ENCODE measurements at regions not wholly inside any gene's neighbourhood (a gene's known extent, or its start where the extent isn't known, plus 50 kb on each side); places are given as distances from the start of the nearest gene placed in this dataset.
"Not testable (repeated sequence)": the region's sequence is repeated elsewhere in the genome, so short reads cannot be mapped to it uniquely, and the experiment has no call there.

DNA sequence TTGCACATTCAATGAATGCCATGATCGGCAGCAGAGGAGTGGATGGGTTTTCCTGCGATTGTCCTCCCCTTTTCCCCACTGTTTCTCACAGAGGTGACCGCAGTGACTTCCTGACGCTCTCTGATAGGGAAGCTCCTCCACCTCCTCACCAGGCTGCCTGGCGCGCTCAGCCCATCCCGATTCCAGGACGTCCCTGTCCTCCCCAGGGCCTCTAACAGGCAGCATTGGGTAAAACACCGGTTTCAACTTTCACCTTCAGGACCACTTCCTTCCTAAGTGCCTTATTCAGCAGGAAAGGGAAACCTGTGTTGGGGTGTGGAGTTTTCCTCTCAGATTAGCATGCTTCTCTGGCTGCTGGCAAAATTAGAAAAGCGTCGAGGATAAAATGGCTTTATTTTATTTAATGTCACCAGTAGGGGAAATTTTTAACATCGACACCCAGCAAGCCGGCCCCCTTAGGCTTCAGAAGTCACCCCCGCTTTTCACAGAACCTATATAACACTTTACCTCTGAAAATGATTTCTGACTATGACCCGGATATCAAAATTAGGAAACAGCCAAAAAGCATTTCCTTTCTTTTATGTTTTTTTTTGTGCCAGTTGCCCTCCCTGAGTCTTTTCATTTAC, 570.4 kb upstream of the GJE1 start:
- DNase-seq, result peak; percentile 16

DNA sequence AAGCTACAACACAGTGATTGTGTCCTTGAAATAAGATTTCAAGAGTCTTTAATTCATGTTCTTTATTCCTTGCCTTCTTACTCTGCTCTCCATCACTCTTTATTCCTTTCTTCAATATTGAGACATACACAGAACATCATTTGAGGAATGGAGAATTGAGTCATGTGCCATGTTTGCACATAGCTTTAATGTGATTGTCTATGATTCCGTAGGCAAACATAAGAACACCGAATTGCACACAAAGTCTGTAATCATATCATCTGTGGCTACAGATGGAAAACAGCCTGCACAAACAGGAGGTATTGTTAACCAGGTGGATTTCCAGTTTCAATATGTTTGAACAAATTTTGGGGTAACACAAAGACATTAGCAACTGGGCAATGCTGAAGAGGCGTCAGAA, 571.6 kb upstream of the GJE1 start:
- no peak for DNase-seq

DNA sequence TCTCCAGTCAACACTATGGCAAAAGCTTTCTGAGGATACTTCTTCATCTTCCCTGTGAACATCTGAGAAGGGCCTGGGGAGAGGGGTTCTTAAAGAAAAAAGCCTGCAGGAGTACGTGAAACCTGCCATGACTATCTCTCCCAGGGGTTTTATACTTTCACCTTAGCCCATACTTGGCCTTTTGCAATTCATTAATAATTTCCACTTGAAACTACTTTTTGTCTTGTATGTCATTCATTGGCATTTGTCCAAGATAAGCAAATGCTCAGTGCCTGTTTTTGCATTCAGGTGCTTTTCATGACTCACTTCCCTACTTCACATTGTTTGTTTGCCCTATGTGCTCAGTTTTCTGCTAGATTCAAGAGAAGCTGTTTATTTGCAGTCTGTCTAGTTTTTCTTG, 580.3 kb upstream of the GJE1 start:
- no peak for DNase-seq

DNA sequence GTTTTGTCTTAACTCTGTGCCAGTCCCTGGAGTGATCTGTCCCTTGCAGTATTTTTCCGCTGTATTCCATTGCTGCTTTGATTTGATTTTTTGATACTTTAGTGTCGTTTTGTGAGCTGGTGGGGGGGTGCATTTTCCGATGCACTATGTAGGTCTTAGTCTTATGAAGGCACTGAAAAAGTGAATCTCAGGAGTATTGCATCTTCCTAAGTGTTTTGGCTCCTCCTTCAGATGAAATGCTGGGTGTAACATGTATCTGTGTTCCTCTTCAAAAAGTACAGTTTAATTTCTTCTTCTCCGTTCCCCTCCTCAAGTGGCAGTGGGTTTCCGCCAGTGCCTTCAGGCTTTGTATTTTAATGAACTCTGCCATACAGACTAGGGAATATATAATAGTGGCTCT, 580.7 kb upstream of the GJE1 start:
- DNase-seq, result no peak

DNA sequence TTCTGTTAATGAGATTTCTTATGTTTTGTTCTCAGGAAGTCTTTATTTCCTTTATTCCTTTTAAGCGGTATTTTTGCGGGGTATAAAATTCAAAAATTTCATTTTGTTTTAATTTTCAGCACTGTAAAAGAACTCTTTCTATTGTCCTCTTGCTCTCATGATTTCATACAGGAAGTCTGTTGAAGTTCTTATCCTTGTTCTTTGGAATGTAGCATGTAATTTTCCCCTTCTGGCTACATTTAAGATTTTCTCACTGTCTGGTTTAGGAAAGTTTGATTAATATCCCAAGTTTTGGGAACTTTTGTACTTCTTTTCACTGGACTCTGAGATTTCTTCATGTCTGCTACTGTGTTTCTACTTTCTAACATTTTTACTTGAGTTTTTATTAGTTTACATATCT, 581.4 kb upstream of the GJE1 start:
- no peak for DNase-seq

DNA sequence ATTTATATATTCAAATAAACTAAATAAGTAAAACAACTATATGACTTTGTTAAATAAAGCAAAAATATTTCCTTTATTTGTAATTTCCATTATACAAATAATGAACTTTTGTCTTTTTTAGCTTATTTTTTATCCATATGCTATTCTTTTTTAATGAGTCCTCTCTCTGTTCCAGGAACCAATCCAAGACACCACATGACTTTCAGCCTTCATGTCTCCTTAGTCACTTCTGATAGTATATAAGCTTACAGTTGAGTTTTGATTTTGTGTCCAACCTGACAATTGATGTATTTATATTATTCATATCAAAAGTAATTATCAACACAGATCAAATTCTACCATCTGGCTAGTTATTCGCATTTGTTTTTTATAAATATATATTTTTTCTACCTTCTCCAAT, 582.3 kb upstream of the GJE1 start:
- no peak for DNase-seq

DNA sequence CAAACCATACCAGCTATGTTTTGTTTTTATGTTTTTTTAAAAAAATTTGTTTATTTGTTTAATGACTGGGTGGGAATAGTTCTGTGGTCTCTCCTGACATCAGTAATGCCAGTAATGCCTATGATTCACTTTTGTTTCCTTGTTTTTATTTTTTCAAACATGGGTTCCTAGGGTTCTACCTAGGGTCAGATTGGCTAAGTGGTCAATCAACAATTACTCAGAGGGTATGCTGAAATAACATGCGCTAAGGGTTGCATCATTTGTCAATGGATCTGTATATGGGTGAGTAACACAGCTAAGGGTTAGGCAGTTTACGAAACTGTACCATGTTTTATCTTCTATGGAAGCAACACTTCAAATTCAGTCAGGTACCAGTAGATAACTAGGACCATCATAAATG, 583.8 kb upstream of the GJE1 start:
- DNase-seq, result no peak

DNA sequence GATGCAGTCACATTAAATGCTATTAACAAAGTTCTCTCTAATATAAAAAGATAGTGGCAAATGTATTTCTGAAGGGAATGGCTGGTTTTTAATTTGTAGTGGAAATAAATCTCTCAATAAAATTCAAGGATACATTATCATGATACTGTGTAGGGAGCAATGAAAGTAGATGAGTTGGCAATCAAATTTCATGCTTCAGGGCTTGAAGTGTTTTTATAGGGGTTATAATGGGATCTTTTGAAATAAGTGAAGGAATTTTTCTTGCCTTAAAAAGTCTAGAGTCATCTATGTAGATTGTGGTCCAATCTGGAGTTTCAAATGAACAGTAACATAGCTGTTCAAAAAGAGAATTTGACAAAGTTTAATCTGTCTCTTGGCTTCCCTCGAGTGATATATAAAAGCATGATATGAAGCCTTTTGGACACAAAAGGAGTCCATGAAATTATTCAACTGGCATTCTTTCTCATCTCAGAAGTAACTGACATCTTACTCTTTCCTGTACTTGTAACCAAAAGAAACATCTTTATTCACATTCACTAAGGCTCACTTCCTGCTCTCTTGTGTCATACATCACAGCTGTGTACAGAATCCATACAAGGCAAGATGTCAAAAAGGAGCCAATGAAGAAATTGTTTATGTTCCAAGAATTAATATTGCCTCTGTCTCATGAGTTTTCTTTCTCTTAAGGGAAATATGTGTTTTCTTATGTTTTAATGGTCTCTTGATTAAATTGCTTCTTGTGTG, 591.0 kb upstream of the GJE1 start:
- no peak for DNase-seq

DNA sequence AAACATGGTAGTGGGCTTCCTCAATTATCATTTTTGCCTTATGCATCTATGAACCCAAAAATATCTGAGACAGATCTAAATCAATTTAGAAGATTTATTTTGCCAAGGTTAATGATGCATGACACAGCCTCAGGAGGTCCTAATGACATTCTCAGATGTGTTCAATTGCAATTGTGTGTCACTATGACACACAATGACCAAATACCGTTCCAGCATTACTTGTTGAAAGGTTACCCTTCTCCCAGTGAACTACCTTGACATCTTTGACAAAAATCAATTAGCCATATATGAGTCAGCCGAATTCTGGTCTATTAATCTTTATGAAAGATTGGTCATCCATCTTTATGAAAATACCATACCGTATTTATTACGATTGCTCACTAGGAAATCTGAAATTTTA, 592.5 kb upstream of the GJE1 start:
- DNase-seq, result no peak

DNA sequence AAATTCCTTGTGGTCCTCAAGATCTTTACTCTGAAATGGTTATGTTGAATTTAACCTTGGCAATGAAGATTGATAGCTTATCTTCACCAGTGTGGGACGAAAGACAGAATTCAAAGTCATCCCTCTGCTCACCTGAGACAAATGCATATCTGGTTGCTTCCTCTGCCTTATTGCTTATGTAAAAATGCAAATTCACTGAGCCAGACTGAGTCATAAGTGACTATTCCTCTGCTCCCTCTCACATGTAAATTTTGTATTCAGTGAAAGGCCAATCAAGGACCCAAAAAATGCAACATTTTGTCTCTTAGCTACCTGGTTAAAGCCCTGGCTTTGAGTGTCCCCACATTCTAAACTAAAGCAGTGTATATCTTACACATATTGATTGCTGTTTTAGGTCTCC, 593.1 kb upstream of the GJE1 start:
- DNase-seq, result no peak

DNA sequence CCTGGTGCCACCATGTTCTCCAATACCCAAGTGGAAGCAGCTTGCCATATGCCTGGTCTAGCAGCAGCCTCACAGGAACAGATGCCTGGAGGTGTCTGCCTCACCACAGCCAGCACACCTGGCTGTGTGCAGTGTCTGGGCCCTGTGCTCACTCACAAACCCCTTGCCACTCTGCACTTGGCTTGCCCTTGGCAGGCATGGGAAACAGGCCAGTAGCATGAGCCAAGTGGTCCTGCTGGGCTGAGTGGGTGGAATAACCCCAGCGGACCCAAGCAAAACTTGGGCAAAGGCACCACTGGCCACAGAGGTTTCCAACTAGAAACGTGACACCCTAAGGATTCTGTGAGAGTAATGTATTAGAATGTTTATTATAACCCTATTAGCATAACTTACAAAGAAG, 600.5 kb upstream of the GJE1 start:
- no peak for DNase-seq

DNA sequence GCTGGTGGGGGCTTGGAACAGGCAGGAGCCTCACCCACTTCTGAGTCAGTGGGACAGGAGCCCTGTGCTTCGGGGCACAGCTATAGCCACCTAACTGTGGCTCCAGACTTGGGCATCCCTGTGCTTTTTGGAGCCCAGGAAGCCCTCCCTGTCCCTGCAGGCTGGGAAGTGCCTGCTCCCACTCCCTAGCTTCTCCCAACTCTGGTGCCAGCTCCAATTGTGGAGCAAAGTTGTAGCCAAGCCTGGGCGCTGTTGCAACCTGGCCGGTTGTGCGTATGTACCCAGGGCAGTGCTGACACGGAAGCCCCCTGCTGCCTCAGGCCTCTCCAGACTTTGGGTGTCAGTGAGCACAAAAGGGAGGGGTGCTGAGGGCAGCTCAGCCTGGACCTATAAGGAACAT, 601.7 kb upstream of the GJE1 start:
- DNase-seq, result no peak

DNA sequence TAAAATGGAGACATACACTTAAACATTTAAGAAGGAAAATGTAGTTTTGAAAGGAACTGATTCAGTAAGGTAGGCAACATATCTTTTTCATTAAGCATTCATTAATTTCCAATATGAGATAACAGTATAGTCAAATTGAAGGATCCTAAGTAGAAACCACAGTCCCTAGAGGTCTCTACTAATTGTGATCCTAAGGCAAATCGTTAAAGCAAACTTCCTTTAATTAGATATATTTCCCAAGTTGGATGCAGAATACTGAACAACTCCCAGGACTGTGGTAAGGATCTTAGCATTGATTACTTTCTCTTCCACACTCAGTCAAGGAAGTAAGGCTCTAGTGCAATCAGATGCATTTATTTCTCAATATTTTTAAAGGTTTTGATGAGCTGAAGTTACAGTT, 604.1 kb upstream of the GJE1 start:
- DNase-seq, result no peak

DNA sequence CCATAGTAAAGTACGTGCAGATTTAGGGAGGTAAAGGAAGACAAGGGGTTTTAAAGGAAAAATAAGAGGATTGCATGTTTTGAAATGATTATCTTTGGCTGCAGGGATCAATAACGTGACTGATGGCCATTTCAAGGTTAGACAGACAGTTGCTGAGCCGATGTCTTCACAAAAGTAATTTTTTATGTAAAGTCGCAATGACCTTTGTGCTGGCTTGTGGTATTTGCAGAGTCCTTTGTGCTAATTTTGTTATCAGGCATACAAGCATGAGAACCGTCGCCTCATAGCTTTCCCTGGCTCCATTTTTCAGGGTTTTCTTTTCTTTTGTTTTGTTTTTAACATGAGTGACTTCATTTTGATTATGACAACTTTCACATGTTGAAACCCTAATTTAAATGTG, 605.7 kb upstream of the GJE1 start:
- DNase-seq, result no peak

DNA sequence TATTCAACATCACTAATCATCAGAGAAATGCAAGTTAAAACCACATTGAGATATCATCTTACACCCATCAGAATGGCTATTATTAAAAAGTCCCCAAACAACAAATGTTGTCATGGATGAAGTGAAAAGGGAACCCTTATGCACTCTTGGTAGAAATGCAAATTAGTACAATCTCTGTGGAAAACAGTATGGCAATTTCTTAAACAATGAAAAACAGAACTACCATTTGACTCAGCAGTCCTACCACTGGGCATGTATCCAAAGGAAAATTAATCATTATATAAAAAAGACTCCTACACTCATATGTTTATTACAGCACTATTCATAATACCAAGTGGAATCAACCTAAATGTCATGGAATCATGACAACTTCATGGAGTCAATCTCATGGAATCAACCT, 611.3 kb upstream of the GJE1 start:
- DNase-seq, result no peak

DNA sequence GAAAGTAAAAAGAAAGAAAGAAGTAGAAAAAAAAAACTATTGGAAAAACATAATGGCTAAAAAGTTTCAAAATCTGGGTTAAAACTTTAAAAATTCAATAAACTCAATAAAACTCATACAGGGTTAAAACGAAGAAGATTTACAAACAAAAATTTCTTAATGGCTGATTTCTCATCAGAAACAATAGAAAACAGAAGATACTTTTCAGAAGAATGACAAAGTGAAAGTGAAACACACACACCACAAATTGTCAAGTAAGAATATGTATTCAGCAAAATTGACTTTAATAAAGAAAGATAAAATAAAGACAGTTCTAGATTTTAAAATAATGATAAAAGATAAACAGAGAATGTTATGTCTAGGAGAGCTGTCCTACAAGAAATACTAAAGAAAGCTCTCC, 618.9 kb upstream of the GJE1 start:
- no peak for DNase-seq

DNA sequence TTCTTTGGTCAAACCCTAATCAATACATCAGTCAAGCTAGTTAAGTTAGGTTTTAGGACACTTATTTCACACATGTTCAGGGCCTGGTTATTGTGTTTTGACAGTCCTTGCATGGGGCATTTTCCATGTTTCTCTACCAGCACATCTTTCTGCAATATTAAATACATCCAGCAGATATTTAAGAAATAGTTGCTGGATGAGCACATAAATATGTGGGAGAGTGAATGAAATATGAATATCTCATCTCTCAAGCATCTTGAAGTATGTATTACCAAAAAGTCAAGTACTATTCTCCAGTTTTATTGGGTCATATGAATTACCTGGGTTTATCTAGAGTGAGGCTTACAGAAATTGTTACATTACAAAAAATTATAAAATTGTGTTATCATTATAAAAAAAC, 621.9 kb upstream of the GJE1 start:
- no peak for DNase-seq

DNA sequence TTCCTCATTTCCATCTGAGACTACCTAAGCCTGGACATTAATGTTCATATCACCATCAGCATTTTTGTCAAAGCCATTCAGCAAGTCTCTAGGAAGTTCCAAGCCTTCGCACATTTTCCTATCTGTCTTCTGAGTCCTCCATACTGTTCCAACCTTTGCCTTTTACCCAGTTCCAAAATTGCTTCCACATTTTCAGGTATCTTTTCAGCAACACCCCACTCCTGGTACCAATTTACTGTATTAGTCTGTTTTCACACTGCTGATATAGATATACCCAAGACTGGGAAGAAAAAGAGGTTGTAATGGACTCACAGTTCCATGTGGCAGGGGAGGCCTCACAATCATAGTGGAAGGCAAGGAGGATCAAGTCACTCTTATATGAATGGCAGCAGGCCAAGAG, 626.7 kb upstream of the GJE1 start:
- DNase-seq, result not testable (repeated sequence)

DNA sequence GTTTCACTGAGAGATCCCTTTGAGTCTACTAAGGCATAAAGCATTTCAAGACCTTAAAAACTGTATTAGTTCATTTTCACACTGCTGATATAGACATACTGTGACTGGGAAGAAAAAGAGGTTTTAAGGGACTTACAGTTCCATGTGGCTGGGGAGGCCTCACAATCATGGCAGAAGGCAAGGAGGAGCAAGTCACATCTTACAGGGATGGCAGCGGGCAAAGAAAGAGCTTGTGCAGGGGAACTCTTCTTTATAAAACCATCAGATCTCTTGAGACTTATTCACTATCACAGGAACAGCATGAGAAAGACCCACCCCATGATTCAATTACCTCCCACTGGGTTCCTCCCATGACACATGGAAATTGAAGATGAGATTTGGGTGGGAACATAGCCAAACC, 628.4 kb upstream of the GJE1 start:
- DNase-seq, result not testable (repeated sequence)

DNA sequence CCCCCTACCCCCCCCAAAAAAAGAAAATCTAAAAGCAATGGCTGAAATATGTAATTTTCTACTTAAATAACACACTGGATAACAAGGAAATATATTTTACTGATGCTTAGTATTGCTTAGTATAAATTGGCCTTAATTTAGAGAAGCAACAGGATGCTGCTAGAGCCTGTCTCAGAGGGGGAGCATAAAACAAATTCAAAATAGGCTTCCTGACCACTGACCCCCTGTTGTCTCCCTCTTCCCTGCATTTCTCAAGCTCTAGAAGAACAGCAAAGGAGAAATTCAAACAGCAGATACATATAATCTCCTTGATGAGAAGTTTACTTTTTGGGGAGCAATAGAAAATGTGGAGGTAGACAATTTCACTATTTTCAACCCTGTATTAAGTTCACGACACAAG, 631.1 kb upstream of the GJE1 start:
- no peak for DNase-seq

DNA sequence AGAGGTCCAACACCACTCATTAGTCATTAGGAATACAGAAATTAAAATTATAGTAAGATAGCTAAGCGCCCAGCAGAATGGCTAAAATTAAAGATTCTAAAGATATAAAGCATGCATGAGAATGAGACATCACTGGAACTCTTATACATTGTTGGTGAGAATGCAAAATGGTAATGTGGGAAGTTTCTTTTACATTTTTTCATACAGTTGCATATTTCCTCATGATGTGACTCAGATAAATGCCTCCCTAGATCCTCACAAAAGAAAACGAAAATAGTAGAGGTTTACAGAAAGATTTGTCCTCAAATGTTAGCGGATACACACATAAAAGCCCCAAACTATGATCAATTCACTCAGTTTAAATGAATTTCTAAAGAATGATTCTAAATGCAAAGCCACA, 633.7 kb upstream of the GJE1 start:
- DNase-seq, result no peak

DNA sequence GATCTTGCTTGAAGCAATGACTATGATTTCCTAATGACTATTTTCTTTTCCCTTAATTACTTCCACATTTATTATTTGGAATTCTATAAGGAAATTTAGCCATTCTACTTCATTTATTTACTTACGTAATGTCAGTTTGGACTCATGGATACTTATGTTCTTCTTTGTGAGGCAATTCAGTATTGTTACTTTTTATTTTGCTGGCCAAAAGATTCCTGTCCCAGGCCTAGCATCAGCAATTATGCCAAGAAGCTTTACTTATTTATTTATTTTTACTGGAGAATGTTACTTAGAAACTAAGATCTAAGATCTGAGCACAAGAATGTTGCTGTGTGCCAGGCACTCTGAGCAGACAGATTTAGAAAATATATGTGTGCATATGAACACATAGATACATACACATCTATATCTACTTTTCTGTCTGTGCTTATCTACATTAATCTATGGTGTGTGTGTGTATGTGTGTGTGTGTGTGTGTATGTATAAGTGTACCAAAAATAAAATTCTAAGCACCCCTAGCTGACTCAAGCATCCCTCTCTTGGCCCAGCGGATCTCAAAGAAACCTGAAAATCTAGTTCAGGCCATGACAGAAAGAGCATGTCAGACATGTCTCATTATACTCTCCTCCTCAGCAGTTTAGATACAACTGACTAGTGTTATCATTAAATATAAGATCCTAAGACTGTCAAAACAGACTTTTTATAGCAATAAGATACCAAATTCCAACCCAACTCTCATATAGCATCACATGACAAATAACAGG, 640.0 kb upstream of the GJE1 start:
- no peak for DNase-seq

DNA sequence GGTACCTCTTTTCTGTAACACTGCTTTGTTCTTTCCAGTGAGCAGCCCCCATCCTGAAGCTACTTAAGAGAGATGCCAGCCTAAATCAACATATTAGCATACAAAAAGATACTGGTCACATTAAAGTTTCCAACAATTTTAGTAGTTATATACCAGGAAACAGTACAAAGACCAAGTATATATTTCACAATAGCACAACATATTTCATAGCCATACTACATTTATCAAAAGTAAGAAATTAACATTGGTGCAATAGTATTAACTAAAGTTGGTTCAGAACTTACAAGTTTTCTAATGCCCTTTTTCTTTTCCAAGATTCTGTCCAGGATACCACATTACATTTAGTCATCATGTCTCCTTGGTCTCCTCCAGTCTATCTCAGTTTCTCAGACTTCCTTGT, 641.0 kb upstream of the GJE1 start:
- no peak for DNase-seq

DNA sequence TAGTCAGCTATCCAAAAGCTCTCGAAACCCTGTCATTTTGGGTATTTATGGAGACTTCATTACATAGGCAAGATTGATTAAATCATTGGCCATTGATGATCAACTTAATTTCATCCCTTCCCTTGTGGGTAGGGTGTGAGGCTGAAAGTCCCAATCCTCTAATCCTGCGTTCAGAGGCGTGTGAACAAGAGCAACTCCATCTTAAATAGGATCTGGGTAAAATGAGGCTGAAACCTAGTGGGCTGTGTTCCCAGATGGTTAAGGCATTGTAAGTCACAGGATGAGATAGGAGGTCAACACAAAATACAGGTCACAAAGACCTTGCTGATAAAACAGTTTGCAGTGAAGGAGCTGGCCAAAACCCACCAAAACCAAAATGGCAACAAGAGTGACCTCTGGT, 641.7 kb upstream of the GJE1 start:
- no peak for DNase-seq
